Activated CD4-positive, alpha-beta T cell treated with anti-CD3 and anti-CD28 coated beads, Interleukin-2, amount 50 U/mL, for 24 hours (primary cell): ENCODE measurements at regions not wholly inside any gene's neighbourhood (a gene's known extent, or its start where the extent isn't known, plus 50 kb on each side); places are given as distances from the start of the nearest gene placed in this dataset.
"Not testable (repeated sequence)": the region's sequence is repeated elsewhere in the genome, so short reads cannot be mapped to it uniquely, and the experiment has no call there.

Experiments
- DNase-seq, 2 donors: peaks; one replicate each; pipeline ENCODE4 v3.0.0-alpha.2; 2020; ENCODE audit warnings: low read depth in 1 of 2, low spot score in 1 of 2

GRCh38 chr4:155592179-155592937, 74.3 kb upstream of the GUCY1A1 start:
- DNase-seq: no peak

- DNase-seq: no peak
Measured at GRCh38 chr4:155591738-155592143, 74.9 kb upstream of the GUCY1A1 start.

- DNase-seq: no peak
Measured at GRCh38 chr4:155590796-155591585, 75.7 kb upstream of the GUCY1A1 start.

GRCh38 chr4:155588437-155588836, 78.2 kb upstream of the GUCY1A1 start:
- DNase-seq: no peak

- no peak for DNase-seq
Measured at GRCh38 chr4:155587766-155588165, 78.9 kb upstream of the GUCY1A1 start.

GRCh38 chr4:155582971-155583437, 83.6 kb upstream of the GUCY1A1 start:
- DNase-seq: no peak

GRCh38 chr4:155582041-155582440, 84.6 kb upstream of the GUCY1A1 start:
- DNase-seq: no peak

GRCh38 chr4:155578726-155579370, 87.8 kb upstream of the GUCY1A1 start:
- DNase-seq: no peak

- no peak for DNase-seq
Measured at GRCh38 chr4:155578219-155578618, 88.4 kb upstream of the GUCY1A1 start.

- DNase-seq: not testable (repeated sequence)
Measured at GRCh38 chr4:155574329-155574728, 92.3 kb upstream of the GUCY1A1 start.

GRCh38 chr4:155573126-155573525, 93.5 kb upstream of the GUCY1A1 start:
- no peak for DNase-seq

- DNase-seq: no peak
Measured at GRCh38 chr4:155572106-155572703, 94.4 kb upstream of the GUCY1A1 start.

- DNase-seq: no peak
Measured at GRCh38 chr4:155571184-155571944, 95.3 kb upstream of the GUCY1A1 start.

GRCh38 chr4:155570661-155571060, 96.0 kb upstream of the GUCY1A1 start:
- no peak for DNase-seq

GRCh38 chr4:155569960-155570515, 96.6 kb upstream of the GUCY1A1 start:
- DNase-seq: no peak

GRCh38 chr4:155569471-155569870, 97.2 kb upstream of the GUCY1A1 start:
- DNase-seq: no peak

GRCh38 chr4:155568641-155569220, 97.9 kb upstream of the GUCY1A1 start:
- DNase-seq: no peak

- no peak for DNase-seq
Measured at GRCh38 chr4:155566354-155566753, 100.3 kb upstream of the GUCY1A1 start.

- no peak for DNase-seq
Measured at GRCh38 chr4:155565776-155566175, 100.9 kb upstream of the GUCY1A1 start.

GRCh38 chr4:155565330-155565729, 101.3 kb upstream of the GUCY1A1 start:
- no peak for DNase-seq
